ENCODE measurements at regions not wholly inside any gene's neighbourhood (a gene's known extent, or its start where the extent isn't known, plus 50 kb on each side); places are given as distances from the start of the nearest gene placed in this dataset.

DNA sequence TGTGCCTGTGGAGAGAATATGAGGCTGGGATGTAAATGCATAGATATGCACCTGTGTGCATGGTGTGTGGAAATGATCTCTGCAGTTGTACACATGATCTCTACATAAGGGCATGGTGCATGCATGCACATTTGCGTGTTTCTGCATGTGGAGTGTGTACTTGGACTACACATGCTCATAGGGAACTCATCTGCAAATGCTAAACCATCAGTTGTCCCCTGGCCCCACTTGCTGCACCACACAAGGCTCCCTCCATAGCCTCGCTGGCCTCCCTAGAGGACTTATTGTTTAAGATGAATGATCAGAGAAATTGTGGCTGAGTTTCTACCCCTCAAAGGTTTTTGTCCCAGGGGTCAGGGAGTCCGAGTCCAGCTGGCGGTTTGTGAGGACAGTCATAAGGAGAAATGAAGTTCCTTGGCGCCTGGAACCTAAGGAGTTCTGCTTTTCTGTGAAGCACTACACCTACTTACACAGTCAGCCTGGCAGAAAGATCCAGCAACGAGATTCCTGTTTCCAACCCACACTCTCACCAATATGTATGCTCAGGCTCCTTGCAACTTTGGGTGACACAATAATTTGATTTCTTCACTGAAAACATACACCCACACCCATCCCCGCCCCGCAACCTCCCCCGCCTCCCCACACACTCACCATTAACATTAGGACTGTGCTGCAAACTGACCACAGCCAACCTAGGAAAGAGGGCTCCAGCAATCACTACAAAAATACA lies 79.9 kb upstream of the CPEB4 start:
- DNase-seq, result no peak

DNA sequence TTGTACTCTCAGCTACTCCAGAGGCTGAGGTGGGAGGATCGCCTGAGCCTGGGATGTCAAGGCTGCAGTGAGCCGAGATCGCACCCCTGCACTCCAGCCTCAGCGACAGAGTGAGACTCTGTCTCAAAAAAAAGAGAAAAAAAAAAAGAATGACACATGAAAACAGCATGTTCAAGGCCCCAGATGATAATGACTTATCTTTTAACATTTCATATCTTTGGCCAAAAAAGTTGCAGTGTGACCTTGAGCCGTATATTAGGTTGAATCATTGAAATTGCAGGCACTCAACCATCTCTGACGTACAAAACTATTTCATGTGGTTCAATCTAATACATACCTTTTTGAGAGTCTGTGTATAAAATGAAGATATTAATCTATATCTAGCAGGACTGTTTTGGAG lies 79.1 kb upstream of the CPEB4 start:
- no peak for DNase-seq

DNA sequence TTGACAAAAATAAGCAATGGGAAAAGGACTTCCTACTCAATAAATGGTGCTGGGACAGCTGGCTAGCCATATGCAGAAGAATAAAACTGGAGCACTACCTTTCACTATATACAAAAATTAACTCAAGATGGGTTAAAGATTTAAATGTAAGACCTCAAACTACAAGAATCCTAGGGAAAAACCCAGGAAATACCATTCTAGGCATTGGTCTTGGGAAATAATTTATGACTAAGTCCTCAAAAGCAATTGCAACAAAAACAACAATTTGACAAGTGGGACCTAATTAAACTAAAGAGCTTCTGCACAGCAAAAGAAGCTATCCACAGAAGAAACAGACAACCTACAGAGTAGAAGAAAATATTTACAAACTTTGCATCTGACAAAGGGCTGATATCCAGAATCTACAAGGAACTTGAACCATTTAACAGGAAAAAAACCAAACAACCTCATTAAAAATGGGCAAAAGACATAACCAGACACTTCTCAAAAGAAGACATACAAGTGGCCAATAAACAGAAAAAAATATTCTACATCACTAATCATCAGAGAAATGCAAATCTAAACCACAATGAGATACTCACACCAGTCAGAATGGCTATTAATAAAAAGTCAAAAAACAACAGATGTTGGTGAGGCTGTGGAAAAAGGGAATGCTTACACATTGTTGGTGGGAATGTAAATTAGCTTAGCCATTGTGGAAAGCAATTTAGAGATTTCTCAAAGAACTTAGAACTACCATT lies 75.2 kb upstream of the CPEB4 start:
- no peak for DNase-seq

DNA sequence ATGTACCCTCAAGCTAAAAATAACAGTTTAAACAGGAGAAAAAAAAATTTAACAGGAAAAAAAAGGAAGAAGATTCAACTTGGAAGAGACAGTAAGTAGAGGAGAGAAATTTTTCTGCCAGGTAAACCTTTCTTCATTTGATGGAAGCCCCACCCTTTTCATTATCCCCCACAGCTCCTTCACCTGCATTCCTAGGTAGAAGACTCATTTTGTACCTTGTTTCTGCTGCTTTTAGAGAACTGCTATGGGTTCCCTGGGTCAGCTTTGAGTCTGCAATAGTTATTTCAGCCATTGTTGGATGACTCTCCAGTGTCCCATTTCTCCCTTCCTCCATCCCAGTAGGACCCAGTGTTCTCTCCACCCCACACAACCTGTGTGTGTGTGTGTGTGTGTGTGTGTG lies 74.1 kb upstream of the CPEB4 start:
- DNase-seq, result no peak

DNA sequence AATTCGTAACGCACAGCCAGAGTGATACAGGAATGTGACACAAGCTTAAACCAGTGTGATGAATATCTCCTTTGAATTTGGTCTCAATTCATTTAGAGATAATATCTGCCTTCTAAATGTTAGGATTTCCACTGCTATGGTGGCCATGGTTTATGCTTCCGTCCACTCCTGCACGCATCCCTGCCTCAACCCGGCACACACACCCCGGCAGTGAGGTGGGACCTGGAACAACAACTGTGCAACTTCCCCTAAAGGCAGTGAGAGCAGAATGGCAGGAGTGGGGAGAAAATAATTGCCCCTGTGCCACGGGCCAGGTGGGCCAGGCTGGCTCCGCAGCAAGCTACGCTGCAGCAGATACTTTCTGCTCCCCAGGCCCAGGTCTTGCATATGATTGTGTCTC lies 72.6 kb upstream of the CPEB4 start:
- DNase-seq, result no peak

DNA sequence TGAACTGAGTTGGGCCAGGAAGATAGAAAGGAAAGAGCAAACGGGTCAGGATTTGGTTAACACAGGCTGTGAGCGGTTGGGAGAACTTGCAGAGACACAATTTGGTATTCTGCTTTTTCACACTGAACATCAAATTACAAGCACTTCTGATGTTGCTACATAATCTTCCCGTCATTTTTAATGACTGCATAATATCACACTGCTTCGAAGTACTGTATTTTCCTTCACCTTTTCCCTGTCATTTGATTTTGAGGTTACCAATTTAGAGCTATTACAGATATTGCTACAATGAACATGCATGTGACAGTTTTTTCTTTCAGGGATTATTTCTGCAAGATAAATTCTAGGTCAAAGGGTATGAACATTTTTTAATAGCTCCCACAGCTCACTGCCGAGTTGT lies 71.4 kb upstream of the CPEB4 start:
- DNase-seq, result no peak

DNA sequence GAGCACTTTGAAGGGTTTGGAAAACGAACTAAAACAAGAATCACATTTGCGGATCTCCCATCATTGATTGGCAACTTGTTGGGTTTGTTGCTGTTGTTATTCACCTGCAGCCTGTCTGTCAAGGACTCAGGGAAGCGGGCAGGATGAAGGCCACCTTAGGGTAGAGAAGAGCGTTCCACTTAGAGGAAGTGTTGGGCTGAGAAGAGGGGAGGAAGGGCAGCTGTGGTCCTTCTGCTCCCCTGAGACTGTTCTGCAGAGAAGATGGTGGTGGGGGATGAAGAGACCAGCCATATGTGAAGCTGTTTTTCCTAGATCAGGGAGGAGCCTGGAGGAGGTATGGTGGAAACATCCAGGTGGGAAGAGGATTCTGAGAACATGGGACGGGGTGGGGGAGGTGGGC lies 70.6 kb upstream of the CPEB4 start:
- DNase-seq, result no peak

DNA sequence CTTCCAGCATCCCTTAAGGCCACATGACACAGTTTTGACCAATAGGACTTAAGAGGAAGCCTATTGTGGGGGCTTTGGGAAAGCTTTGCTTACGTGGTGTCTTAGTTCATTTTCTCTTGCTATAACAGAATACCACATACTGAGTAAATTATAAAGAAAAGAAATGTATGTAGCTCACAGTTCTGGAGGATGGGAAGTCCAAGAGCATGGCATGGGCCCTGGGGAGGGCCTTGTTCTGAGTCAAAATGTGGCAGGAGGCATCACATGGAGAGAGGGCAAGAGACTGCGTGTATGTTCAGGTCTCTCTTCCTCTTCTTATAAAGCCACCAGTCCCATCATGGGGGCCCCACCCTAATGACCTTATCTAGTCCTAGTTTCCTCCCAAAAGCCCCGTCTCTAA lies 68.6 kb upstream of the CPEB4 start:
- DNase-seq, result no peak

DNA sequence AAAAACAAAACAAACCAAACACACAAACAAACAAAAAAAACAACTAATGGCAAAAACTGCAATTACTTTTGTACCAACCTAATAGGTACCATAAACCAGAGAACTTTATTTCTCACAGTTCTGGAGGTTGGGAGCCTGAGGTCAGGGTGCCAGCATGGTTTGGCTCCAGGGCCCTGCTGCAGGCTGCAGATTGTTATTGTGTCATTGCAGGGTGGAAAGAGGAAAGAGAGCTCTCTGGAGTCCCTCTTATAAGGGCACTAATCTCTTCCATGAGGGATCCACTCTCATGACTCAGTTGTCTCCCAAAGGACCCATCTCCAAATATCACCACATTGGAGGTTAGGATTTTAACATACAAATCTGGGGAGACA lies 64.9 kb upstream of the CPEB4 start:
- no peak for DNase-seq

DNA sequence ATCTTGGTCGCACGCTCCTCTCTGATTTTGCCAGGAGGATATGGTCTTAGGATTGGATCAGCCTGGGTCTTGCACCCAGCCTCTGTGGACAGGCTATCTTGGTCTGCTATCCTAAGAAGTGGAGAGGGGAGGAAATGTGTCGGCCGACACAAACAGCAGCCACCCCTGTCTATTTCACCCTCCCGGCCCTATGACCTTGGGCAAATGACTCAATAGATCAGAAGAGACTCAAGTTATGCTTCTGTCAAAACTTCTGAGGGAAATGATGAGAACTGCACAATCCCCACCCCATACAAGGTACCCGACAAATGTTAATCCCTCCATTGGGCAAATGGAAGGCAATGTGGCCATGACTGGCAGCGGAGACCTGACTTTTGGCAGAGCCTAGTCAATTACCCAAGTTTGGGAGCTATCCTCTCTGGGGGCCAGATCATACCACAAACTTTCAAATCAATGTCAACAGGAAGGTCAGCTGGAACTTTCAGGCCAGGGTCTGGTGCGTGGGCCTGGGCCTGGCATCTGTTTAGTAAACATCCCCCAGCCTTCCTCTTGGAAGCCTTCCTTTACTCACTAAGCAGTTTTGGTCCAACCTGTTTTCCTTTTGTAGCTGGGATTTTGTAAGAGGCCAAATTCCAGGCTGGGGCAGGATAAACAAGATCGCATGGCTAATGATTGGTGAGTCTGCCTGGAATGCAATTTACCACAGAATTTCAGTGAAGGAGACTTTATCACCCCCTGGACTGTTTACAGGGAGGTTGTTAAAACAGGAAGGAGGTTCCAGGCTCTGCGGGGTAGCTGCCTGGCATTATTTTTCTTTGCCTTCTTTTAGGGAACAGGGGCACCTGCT lies 64.2 kb upstream of the CPEB4 start:
- DNase-seq, result no peak

DNA sequence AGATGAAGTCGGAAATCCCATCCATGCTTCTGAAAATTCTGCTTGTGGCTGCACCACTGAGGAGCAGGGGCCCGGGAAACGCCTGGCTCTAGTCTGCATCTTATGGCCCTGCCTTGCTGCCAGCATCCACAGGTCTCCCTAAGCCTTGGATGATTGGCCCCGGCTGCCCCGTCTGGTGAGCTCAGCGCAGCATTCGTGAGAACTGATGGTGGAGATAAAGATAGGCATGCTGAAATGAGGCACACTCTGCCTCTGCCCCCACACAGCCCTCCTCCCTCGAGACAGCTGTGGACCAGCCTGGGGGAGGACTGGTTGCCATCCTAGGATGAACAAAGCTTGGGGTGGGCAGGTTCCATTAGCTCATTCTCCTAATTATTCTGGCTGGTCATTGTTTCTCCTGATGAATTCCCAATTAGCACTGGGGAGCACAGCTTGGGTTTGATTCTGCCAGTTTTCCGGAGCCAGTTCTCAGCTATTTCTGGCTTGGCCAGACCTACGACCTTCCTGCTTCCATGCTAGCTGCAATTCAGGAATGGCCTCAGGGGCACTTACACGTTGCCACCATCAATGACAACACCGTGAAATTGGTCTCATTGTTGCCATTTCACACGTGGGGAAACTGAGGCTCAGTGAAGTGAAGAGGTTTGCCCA lies 62.8 kb upstream of the CPEB4 start:
- no peak for DNase-seq

DNA sequence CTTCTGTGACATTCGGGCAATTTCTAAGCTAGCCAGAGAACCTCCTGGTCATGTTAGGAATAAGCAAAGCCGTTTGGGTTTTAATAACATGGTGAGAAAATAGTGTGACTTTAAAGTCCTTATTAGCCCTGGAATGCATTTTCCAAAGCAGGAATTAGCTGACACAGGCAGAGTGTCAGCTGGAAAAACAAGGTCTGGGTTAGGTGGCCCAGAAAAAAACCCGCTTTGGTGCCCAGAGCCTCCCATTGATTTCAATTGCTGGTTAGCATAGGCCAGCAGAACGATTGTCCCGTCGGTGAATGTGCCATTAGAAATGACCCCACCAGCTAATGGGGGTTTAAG lies 62.1 kb upstream of the CPEB4 start:
- no peak for DNase-seq

DNA sequence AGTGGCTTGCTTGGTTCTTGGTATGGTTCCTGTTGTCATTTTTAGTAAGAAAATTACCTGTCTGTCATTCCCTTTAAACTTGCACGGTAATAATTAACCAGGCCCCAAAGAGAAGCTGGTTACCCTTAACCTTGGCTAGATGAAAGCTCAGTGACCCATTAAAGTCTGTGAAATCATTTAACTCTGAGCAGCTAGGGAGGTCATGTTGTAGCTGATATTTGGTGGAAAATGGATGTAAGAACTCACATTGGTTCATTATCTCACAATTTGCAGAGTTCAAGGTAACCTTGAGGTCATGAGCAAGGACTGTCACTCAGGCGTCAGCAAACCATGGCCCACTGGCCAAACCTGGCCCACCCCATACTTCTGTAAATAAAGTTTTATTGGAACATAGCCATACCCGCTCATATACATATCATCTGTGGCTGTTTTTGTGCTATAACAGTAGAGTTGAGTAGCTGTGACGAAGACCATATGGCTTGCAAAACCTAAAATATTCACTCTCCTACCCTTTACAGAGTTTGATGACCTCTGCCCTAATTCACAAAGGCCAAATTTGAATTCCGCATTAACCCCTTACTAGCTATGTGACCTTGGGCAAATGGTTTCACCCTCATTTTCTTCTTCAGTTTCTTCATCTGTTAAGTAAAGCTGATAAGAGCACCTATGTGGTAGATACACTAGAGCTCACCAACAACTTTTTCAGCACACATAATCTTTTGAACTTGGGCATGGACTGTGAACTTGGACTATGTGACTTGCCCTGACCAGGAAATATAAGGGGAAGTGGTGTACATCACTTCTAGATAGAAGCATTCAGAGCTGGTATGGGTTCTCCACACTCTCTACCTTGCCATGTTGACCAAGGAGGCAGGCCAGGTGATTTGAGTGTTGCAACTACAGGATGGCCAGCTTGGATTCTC lies 61.5 kb upstream of the CPEB4 start:
- no peak for DNase-seq

DNA sequence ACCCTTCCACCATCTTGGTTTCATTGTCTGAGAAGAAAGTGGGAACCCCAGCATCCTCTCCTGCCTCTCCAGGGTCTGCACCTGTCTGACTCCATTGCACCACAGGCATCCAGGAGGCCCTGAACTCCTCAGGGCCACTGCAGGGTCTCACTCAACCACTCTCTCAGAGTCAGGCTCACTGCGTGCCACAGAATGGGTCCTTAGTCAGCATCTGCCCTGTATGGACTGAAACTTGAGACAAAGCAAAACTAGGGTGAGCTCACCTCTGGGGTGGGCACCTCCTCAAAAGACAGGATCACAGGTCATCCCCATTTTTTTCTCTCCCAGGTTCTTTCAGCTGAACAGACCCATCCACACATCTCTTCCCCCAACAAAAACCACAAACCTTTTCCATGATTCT lies 59.2 kb upstream of the CPEB4 start:
- no peak for DNase-seq

DNA sequence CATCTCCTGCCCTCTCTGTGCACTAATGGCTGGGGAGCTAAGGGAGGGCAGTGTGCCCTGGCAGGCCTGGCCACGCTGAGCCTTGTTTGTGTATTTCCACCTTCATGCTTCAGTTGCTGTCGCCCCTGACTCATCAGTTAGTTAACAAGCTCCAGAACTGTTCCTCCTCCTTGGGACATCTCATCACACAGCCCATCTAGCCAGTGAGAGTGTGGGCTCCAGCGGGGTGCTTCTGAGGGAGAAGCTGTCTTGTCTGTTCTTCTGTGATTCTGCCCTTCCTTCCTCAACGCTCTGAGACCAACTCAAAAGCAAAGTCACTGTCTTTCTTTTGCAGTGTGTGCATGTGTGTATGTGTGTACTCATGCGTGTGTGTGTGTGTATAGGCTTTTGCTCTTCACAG lies 58.3 kb upstream of the CPEB4 start:
- DNase-seq, result no peak

DNA sequence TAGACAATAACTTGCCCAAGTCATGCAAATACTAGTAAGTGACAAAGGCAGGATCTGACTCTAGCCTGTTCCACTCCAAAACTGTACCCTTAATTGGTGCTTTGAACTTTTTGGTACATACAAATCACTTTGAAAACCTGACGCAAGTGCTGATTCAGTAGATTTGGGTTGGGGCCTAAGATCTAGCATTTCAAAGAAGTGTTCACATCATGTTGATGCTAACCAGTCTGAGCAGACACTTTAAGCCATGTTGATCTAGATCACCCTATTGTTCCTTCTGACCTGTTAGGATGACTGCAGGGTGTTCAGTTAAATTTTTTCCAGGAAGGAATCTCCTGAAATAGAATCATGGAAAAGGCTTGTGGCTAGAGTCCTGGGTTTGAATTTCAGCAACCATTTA lies 57.7 kb upstream of the CPEB4 start:
- DNase-seq, result no peak

DNA sequence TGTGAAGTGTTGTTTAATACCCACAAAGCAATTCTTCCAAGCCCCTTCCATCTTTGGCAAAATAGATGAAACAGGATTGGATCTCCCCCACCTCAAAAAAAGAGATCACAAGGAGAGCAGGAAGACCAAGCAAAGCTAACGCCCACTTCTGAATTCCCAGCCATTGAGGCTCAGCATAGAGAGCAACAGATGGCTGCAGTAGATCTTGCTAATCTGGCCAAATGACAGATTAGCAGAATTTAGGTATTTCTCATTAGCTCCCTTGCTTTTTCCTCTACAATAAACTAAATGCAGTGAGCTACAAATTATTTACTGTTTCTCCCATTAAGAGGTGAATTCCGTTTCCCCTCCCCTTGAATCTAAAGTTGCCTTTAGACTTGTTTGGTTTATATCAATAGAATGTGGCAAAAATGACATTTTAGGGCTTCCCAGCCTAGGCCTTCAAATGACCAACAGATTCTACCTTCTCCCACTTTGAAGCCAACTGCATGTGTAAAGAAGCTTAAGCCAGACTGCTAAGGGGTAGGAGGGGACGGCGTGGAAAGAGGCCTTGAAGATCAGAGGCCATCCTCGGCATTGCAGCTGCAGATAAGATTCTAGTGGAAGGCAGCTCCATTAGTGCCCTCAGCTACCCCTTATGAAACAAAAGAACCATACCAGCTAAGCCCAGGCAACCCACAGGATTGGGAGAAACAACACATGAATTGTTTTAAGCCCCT lies 56.8 kb upstream of the CPEB4 start:
- DNase-seq, result no peak

DNA sequence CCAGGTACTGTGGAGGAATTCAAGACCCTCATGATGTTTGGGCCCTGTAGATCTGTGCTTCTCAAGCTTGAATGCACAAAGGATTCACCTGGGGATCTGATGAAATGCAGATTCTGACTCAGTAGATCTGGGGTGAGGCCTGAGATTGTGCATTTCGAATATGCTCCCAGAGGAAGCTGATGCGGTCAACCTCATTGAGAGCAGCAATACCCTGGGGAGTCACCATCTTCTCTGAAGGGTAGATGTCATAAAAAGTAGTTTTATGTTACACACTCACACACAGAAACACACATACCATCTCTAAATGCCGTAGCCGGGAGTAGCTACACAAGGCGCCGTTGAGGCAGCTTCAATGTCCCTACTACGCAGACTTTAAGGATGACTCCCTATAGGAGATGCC lies 55.8 kb upstream of the CPEB4 start:
- DNase-seq, result no peak

DNA sequence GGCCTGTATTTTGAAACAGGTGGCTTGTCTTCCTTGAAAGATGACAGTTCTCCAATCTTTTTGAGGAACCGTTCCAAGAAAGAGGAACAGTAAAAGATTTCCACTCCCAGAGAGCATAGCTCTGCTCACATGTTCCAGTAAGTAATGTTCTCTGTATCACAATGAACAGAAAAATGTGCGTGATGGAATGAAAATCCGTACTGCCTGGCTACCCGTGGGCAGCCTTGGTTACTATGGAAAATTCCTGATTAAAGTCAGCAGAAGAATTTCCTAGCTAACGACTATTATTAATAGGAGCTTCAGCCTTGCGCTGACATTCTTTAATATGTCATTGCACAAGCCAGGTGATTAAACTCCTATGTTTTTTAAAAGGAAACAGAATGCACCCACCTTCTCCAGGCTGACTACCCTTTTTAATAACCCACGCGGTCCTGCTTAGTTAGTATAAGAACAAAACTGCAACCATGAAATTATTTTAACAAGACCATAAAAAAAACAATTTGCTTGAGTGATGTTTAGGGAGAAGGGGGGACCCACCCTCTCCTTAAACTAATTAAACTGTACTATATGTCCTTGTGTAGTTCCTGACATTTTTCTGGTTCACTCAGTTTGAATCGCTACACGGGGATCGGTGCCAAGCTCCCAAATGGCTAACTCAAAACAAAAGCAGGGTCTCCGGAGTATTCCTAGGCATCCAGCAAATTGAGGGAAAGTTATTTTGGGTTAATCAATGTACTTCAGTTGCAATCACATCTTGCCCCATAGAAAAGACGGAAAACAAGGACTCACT lies 54.8 kb upstream of the CPEB4 start:
- no peak for DNase-seq

DNA sequence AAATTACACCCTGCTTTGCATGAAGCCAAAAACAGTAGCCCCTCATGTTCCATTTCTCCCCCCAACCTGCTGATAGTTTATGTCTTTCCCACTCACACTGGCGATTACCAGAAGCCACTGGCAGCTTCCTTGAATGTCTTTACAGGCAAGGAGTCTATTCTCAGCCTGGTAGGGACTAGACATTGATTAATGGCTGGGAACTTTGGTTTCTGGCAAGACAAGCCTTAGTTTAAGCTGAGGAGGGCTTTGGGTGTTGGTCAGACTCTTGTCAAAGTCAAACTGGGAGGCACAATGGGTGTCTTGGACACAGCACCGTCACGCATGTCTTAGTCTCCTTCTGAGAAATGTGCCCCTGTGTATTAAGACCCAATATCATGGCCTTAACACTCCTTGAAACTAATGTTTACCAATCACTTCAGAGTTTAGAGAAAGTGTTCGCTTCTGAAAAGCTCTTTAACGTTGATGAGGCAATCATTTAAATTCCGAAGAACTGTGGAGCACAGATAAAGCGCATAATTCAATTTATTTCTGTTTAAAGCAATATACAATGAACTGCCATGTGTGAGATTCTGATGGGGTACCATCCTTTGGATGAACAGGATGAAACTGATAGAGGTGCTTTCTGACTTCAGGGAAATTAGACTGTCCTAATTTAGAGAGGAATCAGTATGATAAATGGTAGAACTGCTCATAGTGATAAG lies 53.9 kb upstream of the CPEB4 start:
- no peak for DNase-seq
